ENCODE measurements at regions not wholly inside any gene's neighbourhood (a gene's known extent, or its start where the extent isn't known, plus 50 kb on each side); places are given as distances from the start of the nearest gene placed in this dataset.
"Not testable (repeated sequence)": the region's sequence is repeated elsewhere in the genome, so short reads cannot be mapped to it uniquely, and the experiment has no call there.

DNA sequence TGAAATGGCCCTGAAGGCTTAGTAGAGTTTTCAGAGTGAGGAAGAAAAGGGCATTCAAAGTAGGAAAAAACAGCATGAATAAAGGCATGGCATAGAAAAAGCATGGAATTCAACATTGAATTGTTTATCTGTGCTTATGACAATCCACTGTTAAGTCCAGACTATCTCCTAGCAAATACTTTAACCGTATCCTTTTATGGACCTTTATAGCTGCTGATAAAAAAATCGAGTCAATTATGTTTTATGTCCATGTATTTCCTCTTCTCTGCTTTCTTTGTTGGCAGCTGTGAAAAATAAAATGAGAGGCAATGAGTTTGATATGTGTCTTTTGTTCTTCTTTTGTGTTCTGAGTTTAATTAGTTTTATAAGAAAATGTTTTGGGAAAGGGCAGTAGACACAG, 70.4 kb downstream of the TDRD15 start:
- no peak for DNase-seq (ENCODE audit: low read depth in 2 of 2, low spot score in 1 of 2)

DNA sequence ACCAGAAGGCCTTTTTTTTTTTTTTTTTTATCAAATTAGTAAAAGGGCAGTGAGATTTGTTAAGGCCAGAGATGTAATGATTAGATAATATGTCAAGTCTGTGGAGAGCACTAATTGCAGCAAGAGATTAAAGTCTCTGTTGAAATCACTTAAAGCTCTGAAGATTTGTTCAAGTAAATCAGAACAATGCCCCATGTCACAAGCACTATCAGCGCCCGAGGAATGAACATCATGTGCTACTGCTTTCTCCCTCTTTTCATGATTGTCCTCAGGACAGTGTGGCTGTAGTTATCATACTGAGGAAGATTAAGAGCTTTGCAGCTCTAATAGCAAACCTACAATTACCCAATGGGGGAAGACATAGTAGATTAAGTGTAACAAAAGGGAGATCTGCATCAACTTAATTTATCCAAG, 71.1 kb downstream of the TDRD15 start:
- DNase-seq (ENCODE audit: low read depth in 2 of 2, low spot score in 1 of 2) = no peak

DNA sequence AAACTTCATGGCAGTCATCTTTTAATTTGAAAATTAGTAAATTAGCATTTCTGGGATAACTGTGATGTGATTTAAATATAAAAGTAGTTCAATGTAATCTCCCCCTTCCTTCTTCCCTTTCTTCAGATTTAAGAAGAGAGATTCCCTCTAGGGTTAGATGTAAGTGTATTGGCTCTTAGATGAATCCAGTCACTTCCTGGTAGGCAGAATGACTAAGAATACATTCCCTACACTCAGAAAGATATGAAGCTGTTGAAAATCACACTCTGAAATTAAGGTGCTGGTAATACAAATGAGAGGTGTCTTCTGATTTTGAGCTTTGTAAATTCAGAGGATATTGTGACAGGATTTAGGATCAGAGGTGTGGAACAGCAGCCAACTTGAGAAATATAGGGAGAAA, 71.6 kb downstream of the TDRD15 start:
- DNase-seq (ENCODE audit: low read depth in 2 of 2, low spot score in 1 of 2) = no peak

DNA sequence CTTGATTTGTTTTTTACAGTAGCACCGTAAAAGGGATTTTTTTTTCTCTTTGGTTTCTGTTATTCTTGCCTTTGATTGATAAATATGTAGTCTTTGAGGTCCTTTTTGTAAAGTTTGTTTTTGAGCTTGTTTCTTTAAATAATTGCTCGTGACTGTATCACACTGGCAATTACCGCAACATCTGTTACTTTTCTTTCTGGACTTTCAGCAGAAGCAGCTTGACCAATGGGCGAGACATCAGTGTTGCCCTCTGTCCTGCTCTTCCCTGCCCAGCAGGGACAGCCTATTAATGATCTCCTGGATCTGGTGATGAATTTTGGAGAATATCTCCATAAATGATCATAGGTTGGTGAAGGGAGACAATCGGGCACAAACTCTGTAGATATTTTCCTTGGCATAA, 74.9 kb downstream of the TDRD15 start:
- no peak for DNase-seq (ENCODE audit: low read depth in 2 of 2, low spot score in 1 of 2)

DNA sequence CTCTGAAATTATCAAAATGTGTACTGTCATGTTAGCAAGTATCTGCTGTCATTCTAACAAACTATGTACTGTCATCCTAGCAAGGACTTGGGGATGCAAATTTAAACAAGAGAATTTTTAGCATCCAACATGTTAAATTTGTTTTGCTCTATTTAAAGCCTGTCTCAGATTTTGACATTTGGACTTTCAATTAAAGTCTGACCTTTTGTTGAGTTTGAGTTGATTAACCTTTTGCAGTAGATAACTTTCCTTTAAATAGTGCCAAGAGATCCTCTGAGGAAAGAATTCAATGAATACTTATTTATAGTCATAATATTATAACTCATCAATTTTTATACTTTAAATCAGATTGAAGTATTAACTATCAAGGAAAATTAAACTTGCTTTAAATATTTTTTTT, 80.2 kb downstream of the TDRD15 start:
- no peak for DNase-seq (ENCODE audit: low read depth in 2 of 2, low spot score in 1 of 2)

DNA sequence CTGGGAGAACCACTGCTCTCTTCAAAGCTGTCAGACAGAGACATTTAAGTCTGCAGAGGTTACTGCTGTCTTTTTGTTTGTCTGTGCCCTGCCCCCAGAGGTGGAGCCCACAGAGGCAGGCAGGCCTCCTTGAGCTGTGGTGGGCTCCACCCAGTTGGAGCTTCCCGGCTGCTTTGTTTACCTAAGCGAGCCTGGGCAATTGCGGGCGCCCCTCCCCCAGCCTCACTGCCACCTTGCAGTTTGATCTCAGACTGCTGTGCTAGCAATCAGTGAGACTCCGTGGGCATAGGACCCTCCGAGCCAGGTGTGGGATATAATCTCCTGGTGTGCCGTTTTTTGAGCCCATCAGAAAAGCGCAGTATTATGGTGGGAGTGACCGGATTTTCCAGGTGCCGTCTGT, 90.3 kb downstream of the TDRD15 start:
- DNase-seq (ENCODE audit: low read depth in 2 of 2, low spot score in 1 of 2) = not testable (repeated sequence)

DNA sequence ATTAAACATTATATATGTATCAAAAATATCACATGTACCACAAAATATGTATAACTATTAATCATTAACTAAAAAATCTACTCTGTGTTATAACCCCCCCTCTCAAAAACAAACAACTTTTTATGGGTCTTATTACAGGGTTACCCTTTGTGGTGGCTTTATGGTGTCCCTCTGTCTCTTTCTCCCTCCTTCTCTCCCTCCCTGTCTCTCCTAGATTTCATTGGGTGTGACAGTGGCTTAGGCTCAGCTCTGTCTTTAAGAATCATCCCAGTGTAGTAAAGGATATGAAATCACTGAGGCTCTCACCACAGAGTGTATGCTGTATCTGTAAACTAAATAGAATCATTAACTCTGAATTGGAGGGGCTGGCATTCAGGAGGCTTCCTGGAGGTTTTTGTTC, 93.7 kb downstream of the TDRD15 start:
- DNase-seq (ENCODE audit: low read depth in 2 of 2, low spot score in 1 of 2) = no peak

DNA sequence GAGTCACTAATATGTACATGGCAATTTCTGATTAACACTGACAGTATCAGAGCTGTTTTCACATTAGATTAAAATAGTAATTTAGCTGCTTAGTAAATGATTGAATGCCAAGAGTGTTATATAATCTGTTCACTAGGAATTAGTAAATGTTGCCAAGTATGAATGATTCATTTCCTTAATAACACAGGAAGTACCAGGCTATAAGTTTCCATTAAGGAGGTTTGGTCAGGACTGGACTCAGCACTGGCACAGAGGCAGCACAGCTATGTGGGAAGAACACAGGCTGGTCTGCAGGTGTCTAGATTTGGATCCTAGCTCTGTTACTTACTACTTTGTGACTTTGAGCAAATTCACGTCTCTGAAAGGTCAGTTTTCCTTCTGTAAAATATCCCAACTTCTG, 97.2 kb downstream of the TDRD15 start:
- DNase-seq (ENCODE audit: low read depth in 2 of 2, low spot score in 1 of 2) = no peak

DNA sequence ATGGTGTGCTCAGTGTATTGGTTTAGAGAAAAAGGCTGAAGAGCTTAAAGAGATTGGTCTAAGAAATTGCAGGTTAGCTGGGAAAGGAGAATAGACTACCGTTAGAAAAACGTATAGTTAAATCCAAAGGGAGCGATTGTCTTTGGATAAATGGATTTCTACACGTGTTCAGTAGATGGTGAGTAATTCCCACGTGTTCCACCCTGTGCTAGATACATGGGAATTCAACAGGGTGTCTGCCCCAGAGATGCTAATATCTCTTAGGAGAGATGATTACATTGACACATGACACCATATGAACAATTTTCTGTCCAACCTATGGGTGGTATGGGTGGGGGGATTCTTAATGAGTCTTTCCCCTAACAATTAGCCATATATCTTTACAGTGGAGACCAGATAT, 99.8 kb downstream of the TDRD15 start:
- DNase-seq (ENCODE audit: low read depth in 2 of 2, low spot score in 1 of 2) = no peak

DNA sequence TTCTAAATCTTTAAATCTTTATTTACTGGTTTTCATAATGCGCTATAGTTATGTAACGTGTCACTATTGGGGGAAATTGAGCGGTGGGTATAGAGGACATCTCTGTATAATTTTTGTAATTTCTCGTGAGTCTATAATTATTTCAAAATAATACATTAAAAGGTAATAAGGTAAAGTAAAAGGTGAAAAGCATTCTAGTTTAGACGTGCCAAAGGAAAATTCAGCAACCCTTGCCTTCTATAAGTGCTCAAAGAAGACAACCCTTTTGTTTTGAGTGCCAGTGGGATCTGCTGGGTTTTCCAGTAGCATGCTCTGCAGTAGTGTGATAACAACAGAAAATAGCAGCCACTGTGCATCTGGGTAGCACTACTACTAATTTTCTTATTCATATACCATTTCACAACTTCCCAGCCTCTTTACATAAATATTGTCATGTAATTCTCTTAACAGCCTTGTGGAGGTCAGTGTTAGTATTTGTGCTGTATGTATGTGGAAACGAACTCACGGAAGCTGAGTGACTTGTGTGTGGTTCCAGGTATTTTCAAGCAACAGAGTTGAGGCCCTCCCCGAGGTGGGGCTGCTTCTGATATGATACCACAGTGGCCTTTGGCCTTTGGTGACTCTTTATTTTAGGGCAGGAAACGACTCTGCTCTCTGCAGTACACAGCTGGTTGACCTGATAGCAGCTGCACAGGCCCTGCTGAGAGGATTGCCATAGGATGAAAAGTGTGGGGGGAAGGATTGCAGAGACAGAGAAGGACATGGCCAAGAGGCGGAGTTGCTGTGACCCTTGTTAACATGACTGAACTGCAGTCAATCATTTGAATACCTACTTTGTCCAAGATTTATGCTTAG, 104.5 kb downstream of the TDRD15 start:
- DNase-seq (ENCODE audit: low read depth in 2 of 2, low spot score in 1 of 2) = no peak

DNA sequence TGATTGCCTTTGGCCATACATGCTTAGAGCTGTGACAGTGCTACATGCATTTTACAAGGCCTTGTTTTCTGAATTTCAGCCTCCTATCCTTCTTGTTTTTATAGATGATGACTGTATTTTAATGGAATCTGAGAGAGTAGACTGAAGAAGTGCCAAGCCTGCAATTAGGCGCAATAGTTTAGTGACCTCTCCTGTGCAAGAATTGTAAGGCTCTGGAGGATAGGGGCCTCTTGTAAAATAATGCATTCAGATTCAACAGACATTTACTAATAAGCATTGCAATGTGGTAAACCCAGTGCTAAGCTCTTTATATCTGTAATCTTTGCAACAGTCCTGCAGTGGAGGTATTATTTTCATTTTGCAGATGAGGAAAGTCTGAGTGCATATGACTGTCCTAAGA, 105.5 kb downstream of the TDRD15 start:
- no peak for DNase-seq (ENCODE audit: low read depth in 2 of 2, low spot score in 1 of 2)

DNA sequence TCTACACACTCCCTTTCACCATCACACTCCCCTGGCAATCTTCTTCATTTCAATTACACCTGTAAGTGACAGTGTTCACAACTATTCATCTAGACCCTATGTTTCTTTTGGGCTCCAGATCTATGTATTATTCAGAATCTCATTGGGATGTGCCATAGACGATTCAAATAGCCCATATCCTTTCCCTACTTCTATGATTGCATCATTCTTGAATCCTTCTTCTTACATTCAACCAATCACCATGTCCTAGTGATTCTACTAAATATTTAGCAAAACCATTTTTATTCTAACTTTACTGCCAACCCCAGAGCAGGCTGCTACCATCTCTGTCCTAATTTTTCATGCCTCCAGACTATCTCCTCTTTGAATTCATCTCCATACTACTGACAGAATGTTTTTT, 106.4 kb downstream of the TDRD15 start:
- no peak for DNase-seq (ENCODE audit: low read depth in 2 of 2, low spot score in 1 of 2)

DNA sequence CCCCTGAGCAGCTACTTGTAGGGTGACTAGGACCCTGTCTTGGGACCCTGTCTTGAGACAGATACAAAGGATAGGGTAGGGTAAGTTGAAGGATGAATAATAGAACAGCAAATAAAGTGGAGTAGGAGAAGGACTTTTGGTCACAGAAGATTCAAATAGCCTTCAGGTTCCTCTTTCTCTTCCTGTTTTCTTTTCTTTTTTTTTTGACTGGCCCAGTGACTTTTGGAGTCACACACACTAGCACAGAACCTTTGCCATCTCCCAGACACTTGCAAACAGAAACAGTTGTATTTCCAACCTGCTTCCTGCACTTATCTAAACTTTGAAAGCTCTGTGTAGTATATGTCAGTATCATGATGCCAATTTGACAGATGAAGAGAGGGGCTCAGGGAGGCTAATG, 108.2 kb downstream of the TDRD15 start:
- no peak for DNase-seq (ENCODE audit: low read depth in 2 of 2, low spot score in 1 of 2)

DNA sequence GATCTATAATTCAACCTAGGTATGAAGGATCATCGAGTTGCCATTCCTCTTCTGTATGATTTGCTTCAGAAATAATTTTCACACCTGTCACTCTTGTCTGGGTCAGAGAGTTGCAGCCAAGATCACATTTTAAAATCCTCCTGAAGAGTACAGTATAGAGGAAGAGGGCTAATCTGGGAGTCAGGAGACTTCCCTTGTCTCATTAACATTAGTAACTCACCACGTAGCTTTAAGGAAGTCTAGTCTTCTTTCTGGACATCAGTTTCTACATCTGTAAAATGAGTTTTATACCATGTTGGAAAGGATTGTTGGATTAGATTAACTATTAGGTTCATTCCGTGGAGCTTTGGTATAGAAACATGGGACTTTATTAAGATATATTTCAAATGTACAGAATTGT, 109.4 kb downstream of the TDRD15 start:
- no peak for DNase-seq (ENCODE audit: low read depth in 2 of 2, low spot score in 1 of 2)

DNA sequence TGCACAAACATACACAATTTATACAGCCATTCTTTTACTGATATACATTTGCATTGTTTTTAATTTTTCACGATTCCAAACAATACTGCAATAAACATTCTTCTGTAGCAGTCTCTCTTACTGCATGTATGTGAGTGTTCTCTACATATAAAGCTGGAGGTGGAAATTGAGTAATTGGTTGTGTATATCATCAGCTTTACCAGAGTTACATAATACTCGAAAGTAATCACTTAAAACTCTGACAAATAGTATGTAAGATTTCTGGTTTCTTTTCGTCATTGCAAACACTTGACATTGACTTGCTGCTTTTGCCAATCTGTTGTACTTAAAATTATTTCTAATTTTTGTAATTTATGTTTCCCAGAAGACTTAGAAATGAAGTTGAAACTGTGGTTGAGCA, 110.2 kb downstream of the TDRD15 start:
- no peak for DNase-seq (ENCODE audit: low read depth in 2 of 2, low spot score in 1 of 2)

DNA sequence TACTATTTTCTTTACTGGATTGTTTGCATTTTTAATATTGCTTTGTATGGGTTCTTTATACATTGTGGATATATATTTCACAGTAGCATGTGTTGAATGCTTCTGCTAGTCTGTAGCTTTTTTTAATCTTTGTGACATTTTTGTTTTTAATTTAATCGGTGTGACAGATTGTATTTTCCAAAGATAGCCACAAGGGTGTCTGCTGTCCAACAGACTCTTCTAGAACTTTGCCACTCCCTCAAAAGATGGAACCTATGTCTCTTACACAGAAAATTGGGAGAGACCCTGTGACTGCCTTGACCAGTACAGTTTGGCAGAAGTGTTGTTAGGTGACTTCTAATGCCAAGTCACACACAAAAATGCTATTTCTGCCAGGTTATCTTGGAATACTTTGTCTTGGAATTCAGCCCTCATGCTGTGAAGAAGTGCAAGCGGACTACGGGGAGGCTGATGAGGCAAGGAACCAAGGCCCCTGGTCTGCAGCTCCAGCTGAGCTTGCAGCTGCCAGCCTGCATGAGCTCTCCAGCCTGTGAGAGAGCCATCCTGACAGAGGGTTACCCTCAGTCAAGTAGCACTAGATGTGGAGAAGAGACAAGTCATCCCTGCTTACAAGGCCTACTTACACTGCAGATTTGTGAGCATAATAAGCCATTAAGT, 110.8 kb downstream of the TDRD15 start:
- DNase-seq (ENCODE audit: low read depth in 2 of 2, low spot score in 1 of 2) = no peak

DNA sequence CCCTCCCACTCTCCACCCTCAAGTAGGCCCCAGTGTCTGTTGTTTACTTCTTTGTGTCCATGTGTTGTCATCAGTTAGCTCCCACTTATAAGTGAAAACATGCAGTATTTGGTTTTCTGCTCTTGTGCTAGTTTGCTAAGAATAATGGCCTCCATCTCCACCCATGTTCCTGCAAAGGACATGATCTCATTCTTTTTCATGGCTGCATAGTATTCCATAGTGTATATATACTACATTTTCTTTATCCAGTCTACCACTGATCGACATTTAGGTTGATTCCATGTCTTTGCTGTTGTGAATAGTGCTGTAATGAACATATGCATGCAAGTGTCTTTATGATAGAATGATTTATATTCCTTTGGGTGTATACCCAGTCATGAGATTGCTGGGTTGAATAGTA, 116.0 kb downstream of the TDRD15 start:
- DNase-seq (ENCODE audit: low read depth in 2 of 2, low spot score in 1 of 2) = not testable (repeated sequence)

DNA sequence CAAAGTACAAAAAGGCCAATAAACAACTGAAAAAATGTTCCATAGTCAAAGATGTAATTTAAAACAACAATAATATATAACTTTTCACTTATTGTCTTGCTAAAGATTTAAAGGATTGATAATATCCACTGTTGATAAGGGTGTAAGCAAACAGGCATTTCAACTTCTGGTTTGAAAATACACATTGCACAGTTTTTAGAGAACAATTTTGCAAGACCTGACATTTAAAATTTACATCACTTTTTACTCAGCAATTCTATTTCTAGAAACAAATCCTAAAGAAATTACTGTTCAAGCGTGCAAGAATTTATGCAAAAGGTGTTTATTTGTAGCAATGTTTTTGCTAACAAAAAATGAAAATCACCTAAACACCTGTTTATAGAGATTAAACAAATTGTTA, 120.4 kb downstream of the TDRD15 start:
- DNase-seq (ENCODE audit: low read depth in 2 of 2, low spot score in 1 of 2) = no peak

DNA sequence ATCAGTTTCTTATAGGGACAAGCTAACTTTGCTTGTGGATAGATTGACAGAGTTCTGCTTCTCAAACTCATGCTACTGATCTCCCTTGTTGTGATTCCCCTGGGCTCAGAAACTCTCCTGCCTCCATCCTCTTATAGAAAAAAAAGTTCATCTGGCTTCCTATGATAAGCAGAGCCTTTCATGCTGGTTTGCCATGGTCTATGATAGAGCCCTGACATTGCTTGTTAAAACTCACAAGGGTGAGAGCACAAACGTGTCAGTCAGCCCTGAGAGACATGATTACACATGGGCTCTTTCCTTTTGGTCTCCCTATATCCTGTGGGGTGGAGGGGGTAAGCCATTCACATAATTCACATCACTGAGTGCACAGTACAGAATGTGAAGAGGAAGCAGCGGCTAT, 121.8 kb downstream of the TDRD15 start:
- DNase-seq (ENCODE audit: low read depth in 2 of 2, low spot score in 1 of 2) = no peak

DNA sequence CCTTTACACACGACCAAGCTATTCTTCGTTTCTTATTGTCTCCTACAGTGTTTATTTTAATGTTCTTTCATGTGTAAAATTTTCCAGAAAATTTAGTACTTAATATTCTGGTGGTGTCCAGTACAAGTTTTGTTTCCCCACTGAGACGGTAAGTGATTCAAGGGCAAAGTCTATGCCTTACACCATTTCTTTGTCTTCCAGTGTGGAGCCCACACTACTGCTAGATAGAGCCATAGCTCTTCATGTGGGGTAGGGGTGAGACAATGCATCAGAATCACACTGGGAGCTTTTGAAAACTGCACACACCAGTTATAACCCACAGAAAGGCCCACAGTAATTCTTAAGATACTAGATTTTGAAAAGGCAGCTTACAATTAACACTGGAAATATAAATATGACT, 125.6 kb downstream of the TDRD15 start:
- no peak for DNase-seq (ENCODE audit: low read depth in 2 of 2, low spot score in 1 of 2)

DNA sequence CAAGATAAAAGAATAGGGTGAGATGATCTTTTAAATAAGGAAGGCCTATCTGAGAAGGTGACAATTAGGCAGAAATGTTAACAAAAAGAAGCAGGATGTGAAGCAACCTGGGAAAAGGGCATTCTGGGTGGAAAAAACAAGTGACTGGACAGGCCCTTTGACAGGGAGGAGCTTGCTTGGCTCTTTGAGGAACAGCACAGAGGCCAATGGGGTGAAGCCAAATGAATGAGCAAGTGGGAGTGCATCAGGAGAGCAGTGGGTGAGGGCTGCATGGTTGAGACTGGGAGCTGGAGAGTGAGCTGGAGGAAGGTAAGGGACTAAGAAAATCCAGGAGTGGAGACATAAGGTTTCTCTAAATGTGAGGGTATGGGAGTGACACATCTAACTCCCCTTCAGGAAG, 126.9 kb downstream of the TDRD15 start:
- DNase-seq (ENCODE audit: low read depth in 2 of 2, low spot score in 1 of 2) = no peak

DNA sequence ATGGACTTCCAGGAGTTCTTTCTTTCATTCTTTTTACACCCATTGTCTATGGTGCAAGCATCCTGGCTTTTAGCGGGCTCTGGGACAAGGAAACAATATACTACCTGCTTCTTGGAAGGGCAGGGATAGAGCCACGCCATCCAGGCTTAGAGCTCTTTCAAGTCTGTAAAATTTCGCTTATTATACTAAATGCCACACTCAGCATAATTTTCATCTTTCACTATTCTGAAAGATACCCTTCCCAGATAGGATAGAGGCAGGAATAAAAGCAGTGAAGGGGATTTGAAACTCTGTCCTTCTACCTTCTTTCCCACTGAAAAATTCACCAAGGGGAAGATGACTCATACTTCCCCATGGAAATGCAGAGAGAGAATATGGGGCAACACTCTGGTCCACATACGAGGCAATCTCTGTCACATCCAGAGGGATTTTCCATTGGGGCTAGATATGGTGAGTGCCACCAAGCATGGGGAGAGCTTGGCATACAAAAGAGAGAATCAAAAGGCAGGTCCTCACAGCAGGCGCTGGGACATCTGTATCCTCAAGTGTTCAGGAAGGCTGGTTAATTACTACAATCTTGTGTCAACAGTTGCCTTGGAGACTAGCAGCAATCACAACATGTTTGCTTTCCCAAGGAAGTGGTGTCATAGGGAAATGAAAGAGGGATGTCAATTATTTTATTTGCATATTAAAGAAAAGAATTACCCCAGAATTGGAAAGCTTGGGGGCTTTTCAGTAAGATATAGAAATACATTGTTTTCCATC, 127.6 kb downstream of the TDRD15 start:
- no peak for DNase-seq (ENCODE audit: low read depth in 2 of 2, low spot score in 1 of 2)
